HG03457 (cell line): ENCODE measurements at regions not wholly inside any gene's neighbourhood (a gene's known extent, or its start where the extent isn't known, plus 50 kb on each side); places are given as distances from the start of the nearest gene placed in this dataset.
"Not testable (repeated sequence)": the region's sequence is repeated elsewhere in the genome, so short reads cannot be mapped to it uniquely, and the experiment has no call there.

Experiments
- ATAC-seq: cut with Tn5 transposase; IDR thresholded peaks from one replicate; pipeline ENCODE4 v1.9.1; 2021; ENCODE audit warnings: moderate number of reproducible peaks; ENCODE audit not compliant: unreplicated experiment

- no peak for ATAC-seq
These were observed 175.6 kb upstream of the FAR2 start for GRCh38 chr12:28973491-28973890.

GRCh38 chr12:28974166-28974565 lies 174.9 kb upstream of the FAR2 start:
- no peak for ATAC-seq

- ATAC-seq, result no peak
These were observed 174.2 kb upstream of the FAR2 start for GRCh38 chr12:28974883-28975282.

- no peak for ATAC-seq
These were observed 173.3 kb upstream of the FAR2 start for GRCh38 chr12:28975564-28976340.

- no peak for ATAC-seq
These were observed 168.6 kb upstream of the FAR2 start for GRCh38 chr12:28980436-28980835.

GRCh38 chr12:28987538-28988324 lies 161.3 kb upstream of the FAR2 start:
- no peak for ATAC-seq

- ATAC-seq, result no peak
These were observed 160.8 kb upstream of the FAR2 start for GRCh38 chr12:28988325-28988704.

- no peak for ATAC-seq
These were observed 157.5 kb upstream of the FAR2 start for GRCh38 chr12:28991626-28992025.

GRCh38 chr12:28993720-28994119 lies 155.4 kb upstream of the FAR2 start:
- ATAC-seq, result no peak

GRCh38 chr12:28994179-28994715 lies 154.8 kb upstream of the FAR2 start:
- ATAC-seq, result no peak

GRCh38 chr12:28996688-28997087 lies 152.4 kb upstream of the FAR2 start:
- no peak for ATAC-seq

- ATAC-seq, result no peak
These were observed 150.4 kb upstream of the FAR2 start for GRCh38 chr12:28998662-28999120.

- no peak for ATAC-seq
These were observed 144.8 kb upstream of the FAR2 start for GRCh38 chr12:29004066-29004935.

- ATAC-seq, result no peak
These were observed 144.2 kb upstream of the FAR2 start for GRCh38 chr12:29004936-29005304.

GRCh38 chr12:29008786-29009185 lies 140.3 kb upstream of the FAR2 start:
- no peak for ATAC-seq

GRCh38 chr12:29012673-29013072 lies 136.4 kb upstream of the FAR2 start:
- ATAC-seq, result no peak

GRCh38 chr12:29017532-29017931 lies 131.5 kb upstream of the FAR2 start:
- not testable (repeated sequence) for ATAC-seq

- no peak for ATAC-seq
These were observed 125.5 kb upstream of the FAR2 start for GRCh38 chr12:29023436-29024076.

- ATAC-seq, result no peak
These were observed 125.0 kb upstream of the FAR2 start for GRCh38 chr12:29024117-29024516.

- ATAC-seq, result no peak
These were observed 123.1 kb upstream of the FAR2 start for GRCh38 chr12:29025937-29026336.

GRCh38 chr12:29026419-29026818 lies 122.7 kb upstream of the FAR2 start:
- ATAC-seq, result no peak
